Parathyroid adenoma (tissue), 2 donors: ENCODE measurements at regions not wholly inside any gene's neighbourhood (a gene's known extent, or its start where the extent isn't known, plus 50 kb on each side); places are given as distances from the start of the nearest gene placed in this dataset.
A peak's percentile ranks its signal among the peaks of the same experiment; 100 is the strongest.

Experiments
- H2AFZ ChIP-seq: fragments of 300-600 bp; sonication (generic); one replicate; pipeline ENCODE4 v1.7.0; 2017; ENCODE audit warnings: antibody characterized with exemption, mild to moderate bottlenecking
- H3K27ac ChIP-seq: fragments of 300-600 bp; sonication (generic); one replicate; pipeline ENCODE4 v1.7.0; 2017
- H3K27me3 ChIP-seq: fragments of 300-600 bp; sonication (generic); one replicate; pipeline ENCODE4 v1.7.0; 2017; ENCODE audit warnings: low read length; ENCODE audit not compliant: control insufficient read depth, insufficient read depth
- H3K36me3 ChIP-seq: fragments of 300-600 bp; sonication (generic); one replicate; pipeline ENCODE4 v1.7.0; 2017; ENCODE audit warnings: low read length; ENCODE audit not compliant: control insufficient read depth, insufficient read depth
- H3K4me1 ChIP-seq: fragments of 300-600 bp; sonication (generic); one replicate; pipeline ENCODE4 v1.7.0; 2017; ENCODE audit warnings: control low read depth
- H3K4me2 ChIP-seq: fragments of 300-600 bp; sonication (generic); one replicate; pipeline ENCODE4 v1.7.0; 2017; ENCODE audit warnings: low read length
- H3K4me3 ChIP-seq: fragments of 300-600 bp; sonication (generic); one replicate; pipeline ENCODE4 v1.7.0; 2017; ENCODE audit warnings: low read depth, low read length
- H3K79me2 ChIP-seq: fragments of 300-600 bp; sonication (generic); one replicate; pipeline ENCODE4 v1.7.0; 2017; ENCODE audit warnings: control low read depth
- H3K9ac ChIP-seq: fragments of 300-600 bp; sonication (generic); one replicate; pipeline ENCODE4 v1.7.0; 2017; ENCODE audit warnings: mild to moderate bottlenecking
- H3K9me3 ChIP-seq: fragments of 300-600 bp; sonication (generic); one replicate; pipeline ENCODE4 v1.7.0; 2017; ENCODE audit warnings: low read length; ENCODE audit not compliant: control insufficient read depth
- TF ChIP-seq, protein P1 (sequence below): fragments of 300-600 bp; sonication (generic); IDR thresholded peaks from one replicate; pipeline ENCODE4 v1.7.0; 2017; ENCODE audit warnings: antibody characterized with exemption, mild to moderate bottlenecking
- donor health status: primary hyperparathyroidism.

DNA sequence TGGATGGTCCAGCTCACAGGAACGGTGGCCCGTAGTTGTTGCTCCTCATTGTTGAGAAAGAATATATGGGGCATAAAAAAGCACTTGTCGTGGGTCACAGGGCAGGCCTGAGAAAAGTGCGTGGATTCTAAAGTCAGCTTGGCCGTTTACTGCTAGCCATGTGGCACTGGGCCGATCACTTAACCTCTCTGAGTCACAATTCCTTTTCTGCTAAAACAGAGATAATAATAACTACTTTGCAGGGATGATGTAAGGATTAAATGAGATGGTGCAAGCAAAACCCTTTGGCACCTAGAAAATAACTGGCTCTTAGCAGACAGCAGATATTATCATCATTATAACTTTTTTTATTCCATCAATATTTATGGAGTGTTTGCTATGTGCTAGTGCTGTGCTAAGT lies 579.7 kb downstream of the CCDC171 start:
- Histone ChIP-seq H2AFZ (no peak overlapping the region), H3K9ac (no peak overlapping the region), H3K27me3 (no peaks in the 10 kb centered on the region), H3K4me1 (no peaks in the 10 kb centered on the region), H3K4me3 (no peak overlapping the region), H3K9me3 (no peaks in the 10 kb centered on the region), H3K27ac (no peak overlapping the region), H3K36me3 (no peaks in the 10 kb centered on the region), H3K4me2 (no peak overlapping the region), H3K79me2 (no peaks in the 10 kb centered on the region)
- TF ChIP-seq, protein P1, sequence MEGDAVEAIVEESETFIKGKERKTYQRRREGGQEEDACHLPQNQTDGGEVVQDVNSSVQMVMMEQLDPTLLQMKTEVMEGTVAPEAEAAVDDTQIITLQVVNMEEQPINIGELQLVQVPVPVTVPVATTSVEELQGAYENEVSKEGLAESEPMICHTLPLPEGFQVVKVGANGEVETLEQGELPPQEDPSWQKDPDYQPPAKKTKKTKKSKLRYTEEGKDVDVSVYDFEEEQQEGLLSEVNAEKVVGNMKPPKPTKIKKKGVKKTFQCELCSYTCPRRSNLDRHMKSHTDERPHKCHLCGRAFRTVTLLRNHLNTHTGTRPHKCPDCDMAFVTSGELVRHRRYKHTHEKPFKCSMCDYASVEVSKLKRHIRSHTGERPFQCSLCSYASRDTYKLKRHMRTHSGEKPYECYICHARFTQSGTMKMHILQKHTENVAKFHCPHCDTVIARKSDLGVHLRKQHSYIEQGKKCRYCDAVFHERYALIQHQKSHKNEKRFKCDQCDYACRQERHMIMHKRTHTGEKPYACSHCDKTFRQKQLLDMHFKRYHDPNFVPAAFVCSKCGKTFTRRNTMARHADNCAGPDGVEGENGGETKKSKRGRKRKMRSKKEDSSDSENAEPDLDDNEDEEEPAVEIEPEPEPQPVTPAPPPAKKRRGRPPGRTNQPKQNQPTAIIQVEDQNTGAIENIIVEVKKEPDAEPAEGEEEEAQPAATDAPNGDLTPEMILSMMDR: no peak

- TF ChIP-seq, protein P1: no peak
- Histone ChIP-seq H3K27ac (no peak overlapping the region), H3K4me3 (no peak overlapping the region), H3K4me1 (no peaks in the 10 kb centered on the region), H2AFZ (no peak overlapping the region), H3K36me3 (no peaks in the 10 kb centered on the region), H3K79me2 (no peaks in the 10 kb centered on the region), H3K9ac (no peak overlapping the region), H3K27me3 (no peaks in the 10 kb centered on the region), H3K9me3 (no peaks in the 10 kb centered on the region), H3K4me2 (no peak overlapping the region)
Measured at GRCh38 chr9:16133032-16133431, 580.2 kb downstream of the CCDC171 start.

DNA sequence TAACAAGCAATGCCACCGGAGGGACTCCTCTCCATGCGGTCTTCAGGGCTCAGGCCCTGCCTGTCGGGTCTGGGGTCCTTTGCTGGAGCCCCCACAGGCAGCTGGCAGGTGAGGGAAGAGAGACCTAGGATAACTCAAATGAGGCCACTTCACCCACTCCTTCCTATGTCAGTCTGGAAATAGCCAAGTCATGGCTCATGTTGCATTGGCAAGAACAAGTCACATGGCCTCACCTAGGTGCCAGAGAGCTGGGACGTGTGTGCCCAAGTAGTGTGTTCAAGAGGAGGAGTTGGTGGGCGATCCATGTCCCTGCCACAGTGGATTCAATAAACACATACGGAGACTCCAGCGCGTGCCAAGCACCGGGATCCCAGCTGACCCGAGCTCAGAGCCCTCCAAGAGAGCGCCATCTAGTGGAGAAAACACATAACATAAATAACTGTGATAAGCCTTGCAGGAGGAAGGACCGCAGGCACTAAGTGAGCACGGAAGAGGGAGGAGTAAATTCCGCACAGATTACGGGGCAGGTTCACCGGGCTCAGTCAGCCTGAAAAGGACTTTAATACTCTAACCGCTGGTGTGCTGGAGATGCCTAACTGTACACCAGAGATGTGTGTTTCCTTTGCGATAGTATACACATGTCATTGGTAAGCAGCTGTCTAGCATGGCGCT lies 580.8 kb downstream of the CCDC171 start:
- Histone ChIP-seq H3K4me2 (no peak overlapping the region), H3K9me3 (no peaks in the 10 kb centered on the region), H3K79me2 (no peaks in the 10 kb centered on the region), H3K27me3 (no peaks in the 10 kb centered on the region), H3K27ac (no peak overlapping the region), H3K9ac (no peak overlapping the region), H3K4me1 (no peaks in the 10 kb centered on the region), H3K4me3 (no peak overlapping the region), H3K36me3 (no peaks in the 10 kb centered on the region), H2AFZ (no peak overlapping the region)
- TF ChIP-seq, protein P1: peak; percentile 23

GRCh38 chr9:16134351-16134750 lies 581.5 kb downstream of the CCDC171 start:
- H3K79me2 ChIP-seq: no peaks in the 10 kb centered on the region
- TF ChIP-seq, protein P1: no peak
- no peaks in the 10 kb centered on the region for H3K36me3 ChIP-seq
- no peak overlapping the region for H3K9ac ChIP-seq
- no peak overlapping the region for H3K4me2 ChIP-seq
- H3K4me3 ChIP-seq: no peak overlapping the region
- no peak overlapping the region for H3K27ac ChIP-seq
- no peaks in the 10 kb centered on the region for H3K27me3 ChIP-seq
- no peaks in the 10 kb centered on the region for H3K9me3 ChIP-seq
- no peak overlapping the region for H2AFZ ChIP-seq
- H3K4me1 ChIP-seq: no peaks in the 10 kb centered on the region

DNA sequence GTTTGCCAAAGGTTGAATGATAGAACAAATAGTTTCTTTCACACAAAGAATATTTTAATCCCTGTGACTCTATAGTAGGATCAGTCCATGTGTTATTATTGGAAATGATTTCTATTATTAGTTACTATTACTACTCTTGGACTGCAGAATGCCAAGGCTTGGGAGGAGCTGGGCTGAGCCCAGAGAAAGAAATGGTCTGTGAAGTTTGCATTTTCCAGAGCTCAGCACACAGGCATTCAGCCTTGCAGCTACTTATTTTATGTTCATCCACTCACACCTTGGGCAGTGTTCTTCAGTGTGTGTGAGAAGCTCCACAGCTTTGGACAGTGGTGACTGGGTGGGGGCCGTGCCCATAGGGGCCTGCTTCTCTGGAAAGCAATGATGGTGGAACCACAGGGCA lies 583.1 kb downstream of the CCDC171 start:
- Histone ChIP-seq H3K79me2 (no peaks in the 10 kb centered on the region), H3K4me2 (no peak overlapping the region), H3K27me3 (no peaks in the 10 kb centered on the region), H3K4me3 (no peak overlapping the region), H3K9me3 (no peaks in the 10 kb centered on the region), H3K4me1 (no peaks in the 10 kb centered on the region), H3K36me3 (no peaks in the 10 kb centered on the region), H3K9ac (no peak overlapping the region), H3K27ac (no peak overlapping the region), H2AFZ (no peak overlapping the region)
- TF ChIP-seq, protein P1: no peak
